Mucosa of descending colon (tissue), 3 donors: ENCODE measurements at regions not wholly inside any gene's neighbourhood (a gene's known extent, or its start where the extent isn't known, plus 50 kb on each side); places are given as distances from the start of the nearest gene placed in this dataset.

Experiments
- ATAC-seq: fragments of 200-7000 bp; cut with Tn5 transposase; one replicate; pipeline ENCODE4 v1.9.1; 2020; ENCODE audit warnings: mild to moderate bottlenecking, moderate library complexity
- DNase-seq, 3 donors: peaks; one replicate each; pipeline ENCODE4 v3.0.0-alpha.2; 2020
- H3K36me3 ChIP-seq: fragments of 200-600 bp; one replicate; pipeline ENCODE4 v1.8.0; 2021; ENCODE audit warnings: low read depth, mild to moderate bottlenecking
- H3K4me1 ChIP-seq: fragments of 200-600 bp; one replicate; pipeline ENCODE4 v1.8.0; 2021; ENCODE audit warnings: low read depth, mild to moderate bottlenecking
- H3K4me3 ChIP-seq: fragments of 200-600 bp; one replicate; pipeline ENCODE4 v1.8.0; 2021; ENCODE audit warnings: mild to moderate bottlenecking
- H3K9me3 ChIP-seq: fragments of 200-600 bp; one replicate; pipeline ENCODE4 v1.8.0; 2021; ENCODE audit warnings: mild to moderate bottlenecking
- intact Hi-C, 2 donors: fragments of 100-400 bp; cut with DNase I in 1 of 2; cut with micrococcal nuclease in 1 of 2; formaldehyde crosslinking; loops; one replicate each; pipeline versions ENCODE4 v1.11.0 to v1.11.1; 2022; cut with DNase I, micrococcal nuclease
- TF ChIP-seq, protein P1 (sequence below): fragments of 200-600 bp; IDR thresholded peaks from one replicate; pipeline ENCODE4 v1.8.0; 2022; ENCODE audit warnings: antibody characterized with exemption, mild to moderate bottlenecking
- donor health status: DM: no; HTN: no; CAD: no; lungs with moderate emphysema.
- donor health status: DM: no; HTN: no; CAD: no.
- donor health status: DM: no; HTN: yes; CAD: no.

DNA sequence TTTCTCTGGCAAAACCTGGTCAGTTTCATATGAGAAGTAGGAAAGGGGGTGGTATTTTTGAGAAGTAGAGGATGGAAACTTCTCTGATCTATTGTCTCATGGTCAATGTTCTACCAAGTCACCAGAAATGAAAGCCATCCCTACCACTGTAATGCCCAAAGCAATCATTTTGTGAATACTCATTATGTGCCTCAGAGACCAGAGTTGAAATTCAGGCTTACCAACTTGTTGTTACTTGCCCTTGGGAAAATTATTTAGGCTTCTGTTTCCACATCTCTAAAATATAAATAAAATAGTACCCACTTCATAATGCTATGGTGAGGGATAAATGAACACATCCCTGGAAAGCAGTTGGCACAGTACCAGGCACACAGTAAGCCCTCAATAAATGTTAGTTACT lies 723.7 kb upstream of the TBX3 start:
- Histone ChIP-seq H3K4me1 (no peaks in the 10 kb centered on the region), H3K36me3 (no peaks in the 10 kb centered on the region), H3K9me3 (no peaks in the 10 kb centered on the region), H3K4me3 (no peak overlapping the region)
- TF ChIP-seq, protein P1, sequence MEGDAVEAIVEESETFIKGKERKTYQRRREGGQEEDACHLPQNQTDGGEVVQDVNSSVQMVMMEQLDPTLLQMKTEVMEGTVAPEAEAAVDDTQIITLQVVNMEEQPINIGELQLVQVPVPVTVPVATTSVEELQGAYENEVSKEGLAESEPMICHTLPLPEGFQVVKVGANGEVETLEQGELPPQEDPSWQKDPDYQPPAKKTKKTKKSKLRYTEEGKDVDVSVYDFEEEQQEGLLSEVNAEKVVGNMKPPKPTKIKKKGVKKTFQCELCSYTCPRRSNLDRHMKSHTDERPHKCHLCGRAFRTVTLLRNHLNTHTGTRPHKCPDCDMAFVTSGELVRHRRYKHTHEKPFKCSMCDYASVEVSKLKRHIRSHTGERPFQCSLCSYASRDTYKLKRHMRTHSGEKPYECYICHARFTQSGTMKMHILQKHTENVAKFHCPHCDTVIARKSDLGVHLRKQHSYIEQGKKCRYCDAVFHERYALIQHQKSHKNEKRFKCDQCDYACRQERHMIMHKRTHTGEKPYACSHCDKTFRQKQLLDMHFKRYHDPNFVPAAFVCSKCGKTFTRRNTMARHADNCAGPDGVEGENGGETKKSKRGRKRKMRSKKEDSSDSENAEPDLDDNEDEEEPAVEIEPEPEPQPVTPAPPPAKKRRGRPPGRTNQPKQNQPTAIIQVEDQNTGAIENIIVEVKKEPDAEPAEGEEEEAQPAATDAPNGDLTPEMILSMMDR: no peak
- intact Hi-C loops: no loop called here
- DNase-seq: no peak
- no peak for ATAC-seq

DNA sequence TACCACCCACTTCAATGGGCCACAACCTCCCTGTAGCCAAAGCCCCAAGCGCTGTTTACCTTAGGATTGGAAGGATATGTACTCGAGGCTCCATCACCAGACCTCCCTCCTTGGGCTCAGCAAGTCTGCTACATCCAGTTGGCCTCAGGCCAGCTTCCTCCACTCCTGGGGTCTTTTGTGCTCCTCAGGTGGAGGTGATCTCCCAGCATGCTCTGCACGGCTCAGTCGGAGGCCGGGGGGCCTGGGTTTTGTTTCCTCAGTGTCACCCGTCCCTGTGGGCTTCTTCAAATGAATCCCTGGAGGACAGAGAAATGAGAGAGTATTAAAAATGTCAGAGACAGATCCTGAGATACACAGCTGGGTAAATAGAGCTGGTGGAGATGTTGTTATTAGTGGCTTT lies 723.1 kb upstream of the TBX3 start:
- no peak for DNase-seq
- Histone ChIP-seq H3K9me3 (no peaks in the 10 kb centered on the region), H3K4me3 (no peak overlapping the region), H3K4me1 (no peaks in the 10 kb centered on the region), H3K36me3 (no peaks in the 10 kb centered on the region)
- ATAC-seq: no peak
- TF ChIP-seq, protein P1: no peak
- intact Hi-C loops: no loop called here

DNA sequence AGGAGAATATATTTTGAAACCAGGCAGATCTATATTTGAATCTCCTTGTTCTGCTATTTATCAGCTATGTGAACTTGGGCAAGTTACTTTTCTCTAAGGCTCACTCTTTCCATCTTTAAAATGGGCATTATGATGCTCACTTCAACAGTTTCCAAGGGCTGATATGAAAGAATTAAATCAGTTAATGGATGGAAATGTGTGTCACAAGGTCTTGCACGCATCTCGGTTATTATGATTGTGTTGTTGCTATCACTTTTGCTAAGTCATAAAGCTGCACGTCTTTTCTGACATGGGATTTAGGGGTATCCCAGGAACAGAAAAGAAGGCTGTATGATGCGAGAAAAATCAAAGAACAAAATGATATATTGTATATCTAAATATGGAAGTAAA lies 721.5 kb upstream of the TBX3 start:
- intact Hi-C loops: no loop called here
- no peak for ATAC-seq
- no peak overlapping the region for H3K4me3 ChIP-seq
- H3K9me3 ChIP-seq: no peaks in the 10 kb centered on the region
- no peaks in the 10 kb centered on the region for H3K36me3 ChIP-seq
- TF ChIP-seq, protein P1: no peak
- no peaks in the 10 kb centered on the region for H3K4me1 ChIP-seq
- DNase-seq: no peak

DNA sequence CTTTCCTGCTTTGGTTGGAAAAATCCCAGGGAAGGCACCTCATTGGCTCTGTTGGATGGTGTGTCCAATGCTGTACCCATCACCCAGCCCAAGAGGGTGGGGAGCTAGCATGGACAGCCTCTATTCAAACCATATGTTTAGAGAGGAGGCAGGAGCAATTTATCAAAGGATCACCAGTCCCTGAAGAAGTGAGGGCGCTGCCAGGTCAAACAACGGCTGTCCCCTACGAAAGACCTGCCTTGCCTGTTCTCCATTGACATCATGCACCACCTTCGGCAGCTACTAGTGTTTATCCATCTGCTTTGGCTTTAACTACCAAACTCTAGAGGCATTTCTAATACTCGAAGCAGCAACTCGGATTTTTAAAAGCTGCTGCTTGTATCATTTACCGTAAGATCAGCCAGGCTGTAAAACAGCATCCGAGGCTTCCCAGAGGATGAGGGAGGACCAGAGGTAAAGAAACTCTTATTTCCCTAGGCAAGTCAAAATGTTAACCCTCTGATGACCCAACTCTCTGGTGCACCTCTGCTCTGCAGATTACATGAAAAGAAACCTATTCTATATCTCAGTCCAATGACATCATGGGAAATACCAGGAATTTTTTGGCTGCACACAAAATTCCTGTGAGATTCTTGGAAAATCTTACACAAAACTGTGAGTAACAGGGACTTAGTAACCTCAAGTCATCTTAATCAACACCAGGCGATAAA lies 720.9 kb upstream of the TBX3 start:
- intact Hi-C loops: no loop called here
- no peak for ATAC-seq
- no peaks in the 10 kb centered on the region for H3K4me1 ChIP-seq
- no peaks in the 10 kb centered on the region for H3K36me3 ChIP-seq
- no peaks in the 10 kb centered on the region for H3K9me3 ChIP-seq
- no peak overlapping the region for H3K4me3 ChIP-seq
- TF ChIP-seq, protein P1: no peak
- DNase-seq: no peak

DNA sequence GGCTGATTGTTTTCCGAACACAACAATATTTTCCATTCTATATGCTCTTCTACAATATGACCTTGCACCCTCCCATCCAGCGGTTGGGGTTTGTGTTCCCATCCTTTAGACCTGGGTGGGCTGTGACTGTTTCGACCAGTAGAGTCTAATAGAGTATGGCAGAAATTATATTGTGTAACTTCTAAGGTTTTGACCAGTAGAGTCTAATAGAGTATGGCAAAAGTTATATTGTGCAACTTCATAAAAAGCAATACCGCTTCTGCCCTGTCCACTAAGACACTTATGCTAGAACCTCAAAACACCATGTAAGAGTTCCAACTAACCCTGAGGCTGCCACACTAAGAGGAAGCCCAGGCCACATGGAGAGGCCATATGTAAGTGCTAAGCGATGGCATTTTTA lies 719.7 kb upstream of the TBX3 start:
- ATAC-seq: no peak
- intact Hi-C loops: no loop called here
- TF ChIP-seq, protein P1: no peak
- no peak for DNase-seq
- Histone ChIP-seq H3K9me3 (no peaks in the 10 kb centered on the region), H3K36me3 (no peaks in the 10 kb centered on the region), H3K4me3 (no peak overlapping the region), H3K4me1 (no peaks in the 10 kb centered on the region)

DNA sequence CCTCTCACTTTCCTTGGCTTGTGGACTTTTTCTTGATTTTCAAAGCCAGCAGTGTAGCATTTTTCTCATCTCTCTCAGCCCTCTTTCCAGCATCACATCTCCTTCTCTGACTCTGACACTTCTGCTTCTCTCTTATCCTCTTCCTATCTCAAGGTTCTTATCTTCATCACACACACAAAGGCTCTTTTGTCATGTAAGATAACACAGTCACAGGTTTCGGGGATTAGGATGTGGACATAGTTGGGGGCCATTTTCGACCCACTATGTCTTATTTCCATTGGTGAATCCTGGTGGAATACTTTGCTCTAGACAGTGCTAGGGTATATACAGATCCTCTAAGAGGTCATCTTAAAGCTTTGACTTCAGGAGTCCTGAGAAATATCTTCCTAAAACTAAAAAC lies 719.3 kb upstream of the TBX3 start:
- intact Hi-C loops: no loop called here
- no peak for ATAC-seq

More for the DNA sequence above, 719.3 kb upstream of the TBX3 start:
- no peak overlapping the region for H3K4me3 ChIP-seq
- no peak for DNase-seq
- TF ChIP-seq, protein P1: no peak
- H3K4me1 ChIP-seq: no peaks in the 10 kb centered on the region
- no peaks in the 10 kb centered on the region for H3K9me3 ChIP-seq
- no peaks in the 10 kb centered on the region for H3K36me3 ChIP-seq
